SU-DHL-6 (cell line): ENCODE measurements at regions not wholly inside any gene's neighbourhood (a gene's known extent, or its start where the extent isn't known, plus 50 kb on each side); places are given as distances from the start of the nearest gene placed in this dataset.

Experiments
- H2AFZ ChIP-seq: fragments of 200-600 bp; sonication (generic); 2 replicates; pipeline ENCODE4 v1.6.1; 2014; ENCODE audit warnings: low read depth, mild to moderate bottlenecking, moderate library complexity, mixed read lengths, antibody characterized with exemption, low read length; ENCODE audit not compliant: severe bottlenecking
- H3F3A ChIP-seq: fragments of 200-600 bp; shearing (Covaris generic); 2 replicates; pipeline ENCODE4 v1.6.0; 2016; ENCODE audit warnings: antibody characterized with exemption, mild to moderate bottlenecking; ENCODE audit not compliant: insufficient read depth
- H3K27ac ChIP-seq: fragments of 200-600 bp; sonication (generic); 2 replicates; pipeline ENCODE4 v1.5.1; 2016; ENCODE audit warnings: low read depth, mild to moderate bottlenecking, low read length, moderate library complexity, mixed read lengths
- H3K27me3 ChIP-seq: fragments of 200-600 bp; sonication (generic), shearing (Covaris generic); 2 replicates; pipeline ENCODE4 v1.6.0; 2014; ENCODE audit warnings: mild to moderate bottlenecking, low read length
- H3K36me3 ChIP-seq: fragments of 200-600 bp; sonication (generic); 2 replicates; pipeline ENCODE4 v1.6.1; 2014; ENCODE audit warnings: mild to moderate bottlenecking, low read length, mixed read lengths
- H3K4me2 ChIP-seq: fragments of 300-600, 200-600 bp; shearing (Covaris generic), sonication (generic); 2 replicates; pipeline ENCODE4 v1.6.0; 2014; ENCODE audit warnings: low read length, low read depth, mild to moderate bottlenecking; ENCODE audit not compliant: poor library complexity, severe bottlenecking
- H3K4me3 ChIP-seq: fragments of 200-600 bp; sonication (generic); 2 replicates; pipeline ENCODE4 v1.5.1; 2014; ENCODE audit warnings: antibody characterized with exemption, low read length, mild to moderate bottlenecking, mixed read lengths; ENCODE audit not compliant: insufficient read depth, poor library complexity, severe bottlenecking
- H3K79me2 ChIP-seq: fragments of 200-600 bp; sonication (generic); 2 replicates; pipeline ENCODE4 v1.6.1; 2014; ENCODE audit warnings: mild to moderate bottlenecking, low read length, moderate library complexity; ENCODE audit not compliant: insufficient read depth
- H3K9ac ChIP-seq: fragments of 200-600 bp; sonication (generic); 2 replicates; pipeline ENCODE4 v1.7.0; 2014; ENCODE audit warnings: mild to moderate bottlenecking, low read length
- H3K9me2 ChIP-seq: fragments of 200-600 bp; sonication (generic); replicated peaks from 2 replicates; pipeline ENCODE4 v1.6.1; 2014; ENCODE audit warnings: low read length; ENCODE audit not compliant: insufficient read depth
- H3K9me3 ChIP-seq: fragments of 200-600 bp; sonication (generic); 2 replicates; pipeline ENCODE4 v1.6.1; 2014; ENCODE audit warnings: low read length, mixed read lengths; ENCODE audit not compliant: insufficient read depth
- H4K20me1 ChIP-seq: fragments of 200-600 bp; sonication (generic); 2 replicates; pipeline ENCODE4 v1.6.1; 2014; ENCODE audit warnings: low read depth, mild to moderate bottlenecking, antibody characterized with exemption, low read length, moderate library complexity, mixed read lengths
- CTCF ChIP-seq: fragments of 200-600 bp; sonication (generic); IDR thresholded peaks from one replicate; pipeline ENCODE4 v1.5.1; 2017; ENCODE audit warnings: antibody characterized with exemption, mild to moderate bottlenecking, low read length, moderate library complexity; ENCODE audit not compliant: insufficient read depth, poor library complexity, severe bottlenecking
- EZH2phosphoT487 ChIP-seq: fragments of 200-600 bp; sonication (generic), shearing (Covaris generic); conservative IDR thresholded peaks from 2 replicates; pipeline ENCODE4 v1.6.1; 2018; ENCODE audit warnings: mild to moderate bottlenecking, antibody characterized with exemption, low read length, moderate library complexity, mixed read lengths

DNA sequence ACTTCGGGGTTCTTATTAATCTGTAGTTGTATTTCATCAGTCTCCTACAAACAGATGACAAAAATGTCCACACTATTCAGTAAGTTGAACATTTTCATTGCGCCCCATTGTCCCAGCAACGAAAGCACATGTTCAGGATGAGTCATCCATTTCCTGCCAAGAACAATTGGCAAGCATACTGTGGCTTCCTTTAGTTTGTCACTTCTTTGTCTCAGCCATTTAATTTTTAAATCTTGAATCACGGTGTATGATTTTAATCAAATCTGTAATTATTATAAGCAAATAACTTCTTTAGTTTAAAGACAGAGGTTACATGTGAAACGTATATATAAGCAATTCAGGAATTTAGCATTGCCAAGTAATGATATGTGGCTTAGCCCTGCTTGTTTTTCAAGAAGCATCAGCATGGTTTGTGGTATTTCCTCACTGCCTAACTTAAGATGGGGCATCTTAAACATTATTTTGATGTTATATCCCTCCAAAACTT is 211.3 kb upstream of the KRR1 start:
- H3K27me3 ChIP-seq, result no peaks in the 10 kb centered on the region
- H3K9me3 ChIP-seq, result no peaks in the 10 kb centered on the region
- H3K9ac ChIP-seq, result no peak overlapping the region
- no peaks in the 10 kb centered on the region for H4K20me1 ChIP-seq
- no peak overlapping the region for H2AFZ ChIP-seq
- no peak overlapping the region for H3K4me3 ChIP-seq
- H3K4me2 ChIP-seq, result no peak overlapping the region
- H3K27ac ChIP-seq, result no peak overlapping the region
- H3K79me2 ChIP-seq, result no peaks in the 10 kb centered on the region
- H3K36me3 ChIP-seq, result no peaks in the 10 kb centered on the region
- H3F3A ChIP-seq, result no peaks in the 10 kb centered on the region
- H3K9me2 ChIP-seq, result no peaks in the 10 kb centered on the region
- TF ChIP-seq CTCF, result no peak
- TF ChIP-seq EZH2phosphoT487, result no peak

DNA sequence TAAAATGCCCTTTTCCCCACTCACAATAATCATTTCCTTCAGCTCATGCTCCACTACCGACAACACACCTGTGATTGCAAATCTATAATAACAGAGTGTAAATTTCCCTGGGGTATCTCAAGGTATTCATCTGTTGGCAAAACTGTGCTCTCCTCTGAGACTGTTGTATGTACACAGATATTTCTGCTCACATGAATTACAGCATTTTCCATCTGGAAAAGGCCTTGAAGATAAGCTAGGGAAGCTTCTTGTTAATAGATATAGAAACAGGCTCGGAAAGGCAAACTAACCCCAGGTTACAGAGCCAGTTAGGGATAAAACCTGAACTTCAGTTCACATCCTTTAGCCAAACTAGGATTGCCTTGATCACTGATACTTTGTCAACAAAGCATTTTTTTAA is 210.4 kb upstream of the KRR1 start:
- no peak overlapping the region for H3K27ac ChIP-seq
- H3K4me3 ChIP-seq, result no peak overlapping the region
- no peak overlapping the region for H3K9ac ChIP-seq
- H4K20me1 ChIP-seq, result no peaks in the 10 kb centered on the region
- H3F3A ChIP-seq, result no peaks in the 10 kb centered on the region
- no peaks in the 10 kb centered on the region for H3K27me3 ChIP-seq
- H3K79me2 ChIP-seq, result no peaks in the 10 kb centered on the region
- no peaks in the 10 kb centered on the region for H3K36me3 ChIP-seq
- H3K9me3 ChIP-seq, result no peaks in the 10 kb centered on the region
- TF ChIP-seq EZH2phosphoT487, result no peak
- TF ChIP-seq CTCF, result no peak
- H3K4me2 ChIP-seq, result no peak overlapping the region
- no peak overlapping the region for H2AFZ ChIP-seq
- H3K9me2 ChIP-seq, result no peaks in the 10 kb centered on the region

DNA sequence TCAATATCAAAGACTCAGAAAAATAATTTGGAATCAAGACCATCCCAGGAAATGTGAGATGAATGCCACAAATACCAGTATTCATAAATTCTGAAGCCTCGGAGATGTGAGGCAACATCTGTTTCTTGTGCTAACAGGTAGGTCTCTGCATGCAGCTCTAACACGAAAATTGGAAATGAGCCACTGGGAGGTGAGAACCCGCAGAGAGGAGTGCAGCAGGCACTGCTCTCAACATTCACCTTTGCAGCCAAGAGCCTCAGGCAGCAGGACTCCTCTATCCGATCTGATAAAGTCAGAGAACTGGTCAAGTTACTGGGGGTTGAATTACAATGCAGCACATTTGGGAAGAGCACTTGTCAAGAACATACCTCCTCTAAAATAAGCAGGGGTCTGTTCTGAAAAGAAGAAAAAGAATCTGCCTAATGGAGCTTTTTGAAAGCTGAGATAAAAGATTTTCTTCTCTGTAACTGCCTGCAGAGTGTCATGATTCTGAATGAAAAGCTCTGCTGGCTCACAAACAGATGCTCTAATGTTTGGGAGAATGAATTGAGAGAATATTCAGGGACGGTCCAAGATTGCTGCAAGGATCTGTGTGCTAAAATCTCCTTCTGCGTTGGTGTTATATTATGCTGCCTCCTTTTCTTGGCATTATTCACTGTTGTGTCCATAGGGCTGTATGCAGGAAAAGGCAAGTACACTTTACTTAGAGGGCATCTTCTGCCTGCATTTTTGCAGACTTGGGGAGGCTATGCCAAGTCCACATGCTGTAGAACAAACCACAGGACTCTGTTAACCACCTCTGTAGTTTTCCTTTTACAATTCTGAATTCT is 209.6 kb upstream of the KRR1 start:
- TF ChIP-seq EZH2phosphoT487, result no peak
- no peak for TF ChIP-seq CTCF
- H3K9ac ChIP-seq, result no peak overlapping the region
- H3K79me2 ChIP-seq, result no peaks in the 10 kb centered on the region
- H3K9me3 ChIP-seq, result no peaks in the 10 kb centered on the region
- no peaks in the 10 kb centered on the region for H4K20me1 ChIP-seq
- no peak overlapping the region for H2AFZ ChIP-seq
- H3K4me2 ChIP-seq, result no peak overlapping the region
- H3K9me2 ChIP-seq, result no peaks in the 10 kb centered on the region
- H3K27ac ChIP-seq, result no peak overlapping the region
- H3F3A ChIP-seq, result no peaks in the 10 kb centered on the region
- no peak overlapping the region for H3K4me3 ChIP-seq
- no peaks in the 10 kb centered on the region for H3K36me3 ChIP-seq
- no peaks in the 10 kb centered on the region for H3K27me3 ChIP-seq
